CD4-positive, alpha-beta T cell treated with Interleukin-4 for 4 hours (primary cell): ENCODE measurements at regions not wholly inside any gene's neighbourhood (a gene's known extent, or its start where the extent isn't known, plus 50 kb on each side); places are given as distances from the start of the nearest gene placed in this dataset.
"Not testable (repeated sequence)": the region's sequence is repeated elsewhere in the genome, so short reads cannot be mapped to it uniquely, and the experiment has no call there.

Experiments
- DNase-seq: peaks from one replicate; pipeline ENCODE4 v3.0.0-alpha.2; 2020

DNA sequence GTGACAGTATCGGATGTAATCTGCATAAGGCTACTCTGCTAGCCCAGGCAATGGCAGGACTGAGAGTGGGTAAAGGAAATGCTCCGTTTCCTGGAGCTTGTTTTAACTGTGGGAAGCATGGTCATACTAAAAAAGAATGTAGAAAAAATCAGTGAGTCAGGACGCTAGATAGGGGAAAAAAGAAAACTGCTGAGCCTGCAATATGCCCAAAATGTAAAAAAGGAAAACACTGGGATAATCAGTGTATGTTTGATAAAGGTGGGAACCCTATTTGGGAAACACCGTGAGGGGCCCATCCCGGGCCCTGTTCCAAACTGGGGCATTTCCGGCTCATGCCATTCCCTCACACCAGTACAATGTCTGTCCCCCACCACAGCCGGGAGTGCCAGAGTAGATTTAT lies 775.8 kb downstream of the ZPLD1 start:
- DNase-seq: no peak

DNA sequence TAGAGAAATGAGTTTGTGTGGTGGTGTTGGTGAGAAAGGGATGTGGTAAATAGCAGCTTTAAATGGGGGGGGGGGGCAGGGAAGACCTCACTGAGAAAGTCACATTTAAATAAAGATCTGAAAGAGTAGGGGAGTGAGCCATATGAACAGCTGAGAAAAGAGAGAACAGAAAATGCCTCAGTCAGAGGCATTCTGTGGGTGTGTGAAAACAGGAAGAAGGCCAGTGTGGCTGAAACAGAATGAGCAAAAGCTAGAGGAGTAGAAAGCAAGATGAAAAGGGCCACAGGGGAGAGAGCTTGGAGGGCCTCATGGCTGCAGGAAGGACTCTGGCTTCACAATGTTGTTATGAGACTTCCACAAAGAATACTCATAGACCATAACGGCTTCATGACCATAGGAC lies 783.3 kb downstream of the ZPLD1 start:
- no peak for DNase-seq

DNA sequence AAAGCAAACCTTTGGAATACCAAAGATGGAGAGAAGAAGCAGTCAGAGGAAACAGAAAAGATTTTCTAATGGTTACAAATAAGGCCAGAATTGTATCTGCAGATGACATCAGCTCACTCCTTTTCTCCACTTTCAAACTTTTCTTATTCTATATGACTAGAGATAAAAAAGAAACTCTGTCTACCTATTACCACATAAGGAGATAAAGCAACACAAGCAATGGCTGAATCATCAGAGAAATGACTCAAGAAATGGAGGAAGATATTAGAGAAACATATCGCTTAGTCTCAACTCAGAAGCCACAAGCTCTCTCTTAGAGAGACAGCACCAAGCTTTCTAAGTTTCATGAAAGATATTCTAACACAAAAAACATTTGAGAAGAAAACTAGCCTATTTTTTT lies 784.0 kb downstream of the ZPLD1 start:
- no peak for DNase-seq

DNA sequence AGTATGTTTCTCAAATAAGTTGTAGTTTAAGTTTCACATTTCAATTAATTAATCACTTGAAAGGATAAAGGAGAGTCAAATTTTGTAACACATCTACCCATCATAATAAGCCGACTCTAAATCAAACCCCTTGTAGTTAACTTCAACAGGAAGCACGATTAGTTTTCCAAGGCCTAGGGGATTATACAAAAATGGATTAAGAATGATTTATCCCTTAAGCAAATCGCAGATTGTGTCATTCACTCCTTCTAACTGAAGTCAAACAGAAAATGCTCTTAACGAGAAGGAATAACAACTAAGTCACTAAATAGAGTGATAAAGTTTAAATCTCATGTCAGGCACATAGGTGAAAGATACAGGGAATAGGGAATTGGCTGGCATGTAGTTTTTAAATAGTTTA lies 792.8 kb downstream of the ZPLD1 start:
- DNase-seq: no peak

DNA sequence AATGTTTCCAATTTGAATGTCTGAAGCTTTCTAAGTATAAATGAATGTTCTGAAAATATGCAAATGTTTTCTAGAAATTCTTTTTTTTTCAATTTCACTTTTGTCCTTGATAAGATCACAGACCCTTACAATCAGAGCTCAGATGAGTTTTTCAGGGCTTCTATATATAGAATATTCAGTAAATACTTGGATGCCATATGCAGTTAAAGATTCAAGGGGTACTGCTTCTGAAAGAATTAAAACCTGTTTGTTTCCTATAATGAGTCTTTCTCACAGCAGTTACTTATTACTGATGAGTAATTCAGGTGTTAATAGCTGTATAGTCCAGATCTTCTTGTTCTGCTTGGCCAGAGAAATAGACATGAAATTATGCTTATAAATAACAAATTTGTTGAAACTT lies 812.6 kb downstream of the ZPLD1 start:
- DNase-seq: no peak

DNA sequence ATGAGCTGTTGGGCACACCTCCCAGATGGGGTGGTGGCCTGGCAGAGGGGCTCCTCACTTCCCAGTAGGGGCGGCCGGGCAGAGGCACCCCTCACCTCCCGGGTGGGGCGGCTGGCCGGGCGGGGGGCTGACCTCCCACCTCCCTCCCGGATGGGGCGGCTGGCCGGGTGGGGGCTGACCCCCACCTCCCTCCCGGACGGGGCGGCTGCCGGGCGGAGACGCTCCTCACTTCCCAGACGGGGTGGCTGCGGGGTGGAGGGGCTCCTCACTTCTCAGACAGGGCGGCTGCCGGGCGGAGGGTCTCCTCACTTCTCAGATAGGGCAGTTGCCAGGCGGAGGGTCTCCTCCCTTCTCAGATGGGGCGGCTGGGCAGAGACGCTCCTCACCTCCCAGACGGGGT lies 820.0 kb downstream of the ZPLD1 start:
- not testable (repeated sequence) for DNase-seq

DNA sequence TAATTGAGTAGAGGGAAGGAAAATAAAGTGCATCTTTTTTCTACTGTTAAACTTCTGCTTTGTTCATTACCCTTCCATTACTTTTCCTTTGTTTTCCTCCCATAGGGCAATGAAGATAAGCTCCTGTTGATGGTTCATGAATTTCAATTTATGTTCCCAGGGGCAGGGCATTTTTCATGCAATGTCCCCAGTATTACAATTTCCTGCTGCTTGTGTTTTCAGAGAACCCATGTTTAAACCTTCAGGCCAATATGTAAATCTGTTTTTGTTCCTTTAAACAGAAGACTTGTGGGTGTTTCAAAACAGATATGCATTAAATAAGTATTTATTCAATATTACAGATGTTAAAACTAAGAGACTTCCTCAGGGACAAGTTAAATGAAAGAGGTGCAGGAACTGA lies 834.5 kb downstream of the ZPLD1 start:
- no peak for DNase-seq

DNA sequence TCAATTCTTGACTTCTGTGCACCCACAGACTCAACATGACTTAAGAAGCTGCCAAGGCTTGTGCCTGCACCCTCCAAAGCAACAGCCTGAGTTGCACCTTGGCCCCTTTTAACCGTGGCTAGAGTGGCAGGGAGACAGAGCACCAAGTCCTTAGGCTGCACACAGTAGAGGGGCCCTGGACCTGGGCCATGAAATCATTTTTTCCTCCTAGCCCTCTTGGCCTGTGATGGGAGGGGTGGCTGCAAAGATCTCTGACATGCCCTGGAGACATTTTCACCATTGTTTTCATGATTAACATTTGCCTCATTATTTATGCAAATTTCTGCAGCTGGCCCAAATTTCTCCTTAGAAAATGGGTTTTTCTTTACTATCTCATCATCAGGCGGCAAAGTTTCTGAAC lies 836.8 kb downstream of the ZPLD1 start:
- DNase-seq: no peak

DNA sequence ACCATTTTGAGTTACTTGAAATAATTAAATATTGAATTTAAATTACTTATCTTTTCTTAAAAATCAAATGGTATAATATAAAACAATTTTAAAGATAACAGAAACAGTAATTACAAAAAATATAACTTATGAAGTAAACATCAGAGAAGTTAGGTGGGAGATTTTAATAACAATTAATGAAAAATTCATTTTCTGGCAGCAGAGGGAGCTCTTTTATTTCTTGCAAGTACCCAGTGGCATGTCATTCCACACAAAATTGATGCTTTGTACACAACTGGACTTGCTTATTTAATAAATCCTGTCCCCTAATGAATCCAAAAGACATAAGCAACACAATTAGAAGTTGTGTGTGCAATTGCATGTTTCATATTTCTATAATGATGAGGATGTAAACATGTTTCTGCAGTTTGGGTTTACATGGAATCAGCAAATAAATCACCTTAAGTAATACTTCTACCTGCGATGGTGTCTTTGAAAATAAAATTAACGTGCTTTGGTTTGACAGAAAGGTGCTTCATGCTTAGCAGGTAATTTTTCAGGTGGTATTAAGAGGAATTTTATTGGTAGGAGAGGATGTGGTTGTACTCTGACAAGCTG lies 861.3 kb downstream of the ZPLD1 start:
- DNase-seq: no peak

DNA sequence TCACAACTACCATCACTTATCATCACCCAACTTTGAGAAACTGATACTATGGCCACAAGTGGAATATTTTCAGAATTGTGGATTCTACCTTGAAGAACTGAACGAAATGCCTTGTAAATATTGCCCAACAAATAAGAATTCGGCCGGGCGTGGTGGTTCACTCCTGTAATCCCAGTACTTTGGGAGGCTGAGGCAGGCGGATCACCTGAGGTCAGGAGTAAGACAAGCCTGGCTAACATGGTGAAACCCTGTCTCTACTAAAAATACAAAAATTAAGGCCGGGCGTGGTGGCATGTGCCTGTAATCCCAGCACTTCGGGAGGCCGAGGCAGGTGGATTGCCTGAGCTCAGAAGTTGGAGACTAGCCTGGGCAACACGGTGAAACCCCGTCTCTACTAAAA lies 862.7 kb downstream of the ZPLD1 start:
- not testable (repeated sequence) for DNase-seq

DNA sequence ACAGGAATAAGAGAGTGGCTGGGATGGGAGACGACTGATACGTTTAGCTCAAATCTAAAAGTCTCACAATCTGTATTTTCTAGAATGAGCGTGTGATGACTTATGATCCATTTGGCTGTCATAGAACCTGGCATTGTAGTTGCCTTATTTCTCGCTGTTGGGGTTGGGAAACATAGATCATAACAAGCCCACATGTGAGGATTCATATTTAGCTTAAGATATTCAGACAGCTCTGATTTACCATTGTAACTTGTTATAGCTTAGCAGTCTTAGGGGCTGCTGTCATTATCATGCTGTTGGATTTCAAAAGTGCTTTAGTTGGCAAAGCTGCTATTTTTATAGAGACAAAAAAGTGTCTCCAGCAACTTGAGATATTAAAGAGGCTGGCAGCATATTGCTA lies 871.3 kb downstream of the ZPLD1 start:
- DNase-seq: no peak

DNA sequence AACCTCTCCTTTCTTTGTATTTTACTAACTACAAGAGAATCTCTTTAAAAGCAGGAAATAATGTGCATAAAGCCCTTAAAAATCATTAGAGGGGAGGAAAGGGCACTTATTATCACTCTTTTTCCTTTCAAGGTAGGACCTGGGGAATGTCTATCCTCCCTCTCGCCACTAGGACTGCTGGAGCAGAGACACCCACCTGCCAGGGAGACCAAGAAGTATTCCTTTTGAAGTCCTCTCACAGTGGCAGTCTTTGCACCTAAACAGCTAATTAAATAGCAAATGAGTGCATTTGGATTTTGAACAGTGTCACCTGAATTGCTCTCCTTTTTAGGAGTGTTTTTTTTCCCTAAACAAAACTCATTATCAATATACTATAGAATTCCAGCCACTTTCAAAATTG lies 874.1 kb downstream of the ZPLD1 start:
- DNase-seq: no peak

DNA sequence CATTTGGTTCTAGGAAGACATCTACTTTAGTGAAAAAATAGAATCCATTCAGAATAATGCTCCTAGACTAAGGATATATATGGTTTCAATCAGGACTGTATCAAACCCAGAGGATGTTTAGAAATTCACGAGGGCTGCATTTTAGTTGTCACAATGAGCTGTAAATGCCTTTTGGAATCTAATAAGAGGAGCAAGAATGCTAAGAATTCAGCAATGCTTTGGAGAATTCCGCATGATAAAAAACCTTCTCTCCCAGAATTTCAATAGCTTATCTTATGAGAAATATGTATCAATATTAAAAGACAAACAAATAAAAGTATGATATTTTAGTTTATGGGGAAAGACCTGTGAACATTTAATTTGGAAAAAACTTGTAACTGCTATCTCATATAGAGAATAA lies 885.1 kb downstream of the ZPLD1 start:
- no peak for DNase-seq

DNA sequence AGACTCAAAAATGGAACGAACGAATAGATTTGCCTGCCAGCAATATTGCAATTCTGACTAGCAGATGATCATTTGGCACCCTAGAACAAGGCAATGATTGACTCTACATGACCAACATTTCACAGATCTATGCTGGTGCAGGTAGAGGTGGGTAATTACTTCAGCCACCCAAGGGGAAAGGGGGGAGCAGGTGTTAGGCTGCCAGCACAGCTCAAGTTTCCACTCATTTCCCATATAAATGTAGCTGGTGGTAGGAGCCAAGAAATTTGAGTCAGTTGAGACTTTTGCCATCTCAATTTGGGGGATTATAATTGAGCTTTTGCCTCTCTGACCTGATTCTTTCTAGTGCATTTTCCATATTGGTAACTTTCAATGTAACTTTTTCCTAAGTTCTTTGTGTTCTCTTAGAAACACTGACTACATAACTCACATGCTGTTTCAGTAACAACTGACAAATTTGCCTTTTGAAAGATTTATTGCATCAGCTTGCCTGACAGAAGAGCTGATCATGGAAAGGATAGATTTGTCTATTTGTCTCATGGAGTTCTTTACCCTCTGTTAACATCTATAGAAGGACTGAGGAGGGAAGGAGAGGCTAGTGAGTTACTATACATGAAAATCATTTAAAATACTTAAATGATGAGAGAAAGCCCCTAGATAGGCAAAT lies 902.5 kb downstream of the ZPLD1 start:
- DNase-seq: no peak

DNA sequence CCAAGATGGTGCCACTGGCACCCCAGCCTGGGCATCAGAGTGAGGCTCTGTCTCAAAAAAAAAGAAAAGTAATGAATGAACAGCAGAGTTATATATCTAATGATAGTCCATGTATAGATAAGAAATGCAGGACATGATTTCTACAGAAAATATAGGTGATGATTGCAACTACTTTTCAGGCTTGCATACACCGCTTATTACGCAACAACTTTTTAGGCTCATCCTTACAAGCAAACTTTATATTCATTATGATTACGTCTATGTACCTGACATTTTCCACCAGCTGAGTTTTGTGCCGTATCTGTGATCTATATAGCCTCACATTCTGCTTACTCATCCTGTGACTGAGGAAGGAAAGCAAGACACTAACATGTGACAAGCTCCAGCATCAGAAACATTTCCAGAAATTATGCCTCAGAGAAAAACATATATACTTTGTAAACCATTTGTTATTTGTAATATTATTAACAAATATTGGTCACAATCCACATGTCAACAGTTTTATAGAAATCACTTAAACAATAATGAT lies 906.3 kb downstream of the ZPLD1 start:
- DNase-seq: no peak

DNA sequence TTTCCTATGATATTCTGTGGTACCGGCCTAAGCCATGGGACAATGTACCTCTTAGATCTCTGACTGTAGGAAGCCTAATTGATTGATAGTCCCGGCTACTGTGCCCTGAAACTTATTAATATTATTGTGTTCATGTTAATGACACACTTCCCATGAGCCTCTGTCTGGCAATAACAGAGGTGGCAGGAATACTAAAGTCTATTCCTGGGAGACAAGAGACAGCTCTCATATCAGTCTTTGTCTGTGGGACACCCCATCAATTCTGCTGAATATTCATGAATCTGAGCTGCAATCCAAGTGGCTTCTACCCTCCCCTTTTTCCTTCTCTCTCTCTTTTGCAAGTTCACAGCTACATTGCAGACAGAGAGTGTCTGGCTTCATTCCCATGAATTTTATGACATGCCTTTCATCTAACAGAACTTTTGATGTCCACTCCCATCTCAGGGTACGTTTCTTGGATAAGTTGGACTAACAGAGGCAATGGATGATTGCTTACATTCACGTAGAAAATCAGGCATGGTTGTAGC lies 907.5 kb downstream of the ZPLD1 start:
- DNase-seq: no peak

DNA sequence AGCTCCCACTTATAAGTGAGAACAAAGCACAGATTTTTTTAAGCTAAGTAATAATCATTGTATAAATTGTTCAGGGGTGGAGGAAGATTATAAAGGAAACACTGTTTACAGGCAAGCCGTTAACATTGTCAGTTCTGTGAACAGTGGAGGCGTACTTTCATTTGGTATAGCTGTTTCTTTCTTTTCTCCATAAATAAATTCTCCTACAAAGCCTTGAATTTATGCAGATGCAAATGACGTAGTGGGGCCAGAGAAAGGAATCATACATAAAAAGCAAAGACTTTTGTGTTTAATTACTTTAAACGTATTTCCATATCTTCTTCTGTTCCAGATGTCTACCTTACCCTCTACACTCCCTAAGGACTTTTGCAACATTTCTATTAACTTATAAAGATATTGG lies 914.9 kb downstream of the ZPLD1 start:
- DNase-seq: no peak

DNA sequence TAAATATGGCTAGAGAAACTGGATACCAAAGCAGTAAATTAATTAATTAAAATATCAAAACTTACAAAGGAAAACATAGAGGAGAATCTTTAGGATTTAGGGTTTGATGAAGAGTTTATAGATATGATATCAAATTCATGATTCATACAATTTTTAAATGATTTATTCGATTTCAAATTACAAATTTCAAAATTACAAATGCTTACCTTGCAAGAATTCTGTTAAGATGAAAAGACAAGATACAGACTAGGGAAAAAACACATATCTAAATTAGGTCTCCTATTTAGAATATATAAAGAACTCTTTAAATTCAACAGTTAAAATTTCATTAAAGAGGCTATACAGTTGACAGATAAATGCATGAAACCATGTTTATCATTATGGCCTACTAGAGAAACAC lies 930.7 kb downstream of the ZPLD1 start:
- DNase-seq: no peak

DNA sequence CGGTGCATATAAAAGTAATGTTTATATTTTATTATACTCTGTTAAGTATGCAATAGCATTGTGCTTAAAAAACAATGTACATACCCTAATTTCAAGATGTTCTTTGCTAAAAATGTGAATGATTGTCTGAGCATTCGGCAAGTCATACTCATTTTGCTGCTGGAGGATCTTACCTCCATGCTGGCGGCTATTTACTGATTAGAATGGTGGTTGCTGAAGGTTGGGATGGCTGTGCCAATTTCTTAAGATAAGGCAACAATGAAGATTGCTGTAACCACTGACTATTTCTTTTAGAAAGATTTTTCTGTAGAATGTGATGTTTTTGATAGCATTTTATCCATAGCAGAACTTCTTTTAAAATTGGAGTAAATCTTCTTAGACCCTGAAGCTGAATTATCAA lies 932.7 kb downstream of the ZPLD1 start:
- no peak for DNase-seq

DNA sequence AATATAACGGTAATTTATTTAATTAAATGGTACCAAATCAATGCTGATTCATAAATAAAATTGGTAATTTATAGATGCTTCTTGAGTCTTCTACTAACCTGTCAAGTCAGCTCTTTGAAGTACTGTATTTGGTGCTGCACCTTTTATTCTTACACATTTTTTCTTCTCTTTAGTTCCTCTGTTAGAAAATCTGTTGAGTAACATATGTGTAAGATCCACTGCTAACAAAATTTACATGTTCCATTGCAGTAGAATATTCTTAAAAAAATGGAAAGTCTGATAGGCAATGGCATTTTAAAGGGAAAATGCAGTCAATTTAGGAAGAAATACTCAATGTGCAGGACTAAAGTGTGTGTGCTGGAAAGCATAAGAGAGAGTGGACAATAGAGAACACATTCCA lies 936.6 kb downstream of the ZPLD1 start:
- DNase-seq: no peak

DNA sequence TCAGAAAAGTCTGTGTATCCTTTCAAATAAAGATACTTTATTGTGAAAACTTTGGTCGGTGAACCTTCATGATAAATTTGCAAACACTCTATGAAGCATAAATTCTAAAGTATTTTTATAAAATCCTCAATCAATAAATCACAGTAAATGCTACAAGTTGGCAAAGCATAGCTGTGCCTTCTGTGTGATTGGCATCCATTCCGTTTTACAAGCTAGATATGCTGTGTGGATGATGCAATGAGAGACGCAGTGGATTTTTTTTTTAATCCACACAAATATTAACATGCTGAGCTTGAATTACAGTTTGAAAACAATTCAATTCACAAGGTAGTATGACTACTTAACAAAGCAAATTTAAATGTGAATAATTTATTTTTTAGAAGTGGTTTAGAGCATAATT lies 937.2 kb downstream of the ZPLD1 start:
- no peak for DNase-seq

DNA sequence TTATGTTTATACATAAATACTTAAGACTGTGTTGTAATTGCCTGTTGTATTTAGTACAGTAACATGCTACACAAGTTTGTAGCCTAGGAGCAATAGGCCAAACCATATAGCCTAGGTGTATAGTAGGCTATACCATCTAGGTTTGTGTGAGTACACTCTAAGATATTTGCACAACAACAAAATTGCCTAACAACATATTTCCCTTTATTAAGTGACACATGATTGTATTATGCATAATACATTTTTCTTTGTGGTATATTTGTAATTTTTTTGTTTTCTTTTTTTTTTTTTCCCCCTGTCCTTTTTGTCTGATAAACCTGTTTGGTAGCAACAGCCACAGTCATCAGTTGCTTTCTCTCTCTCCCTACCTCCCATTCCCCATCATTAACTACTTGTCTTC lies 945.6 kb downstream of the ZPLD1 start:
- no peak for DNase-seq

DNA sequence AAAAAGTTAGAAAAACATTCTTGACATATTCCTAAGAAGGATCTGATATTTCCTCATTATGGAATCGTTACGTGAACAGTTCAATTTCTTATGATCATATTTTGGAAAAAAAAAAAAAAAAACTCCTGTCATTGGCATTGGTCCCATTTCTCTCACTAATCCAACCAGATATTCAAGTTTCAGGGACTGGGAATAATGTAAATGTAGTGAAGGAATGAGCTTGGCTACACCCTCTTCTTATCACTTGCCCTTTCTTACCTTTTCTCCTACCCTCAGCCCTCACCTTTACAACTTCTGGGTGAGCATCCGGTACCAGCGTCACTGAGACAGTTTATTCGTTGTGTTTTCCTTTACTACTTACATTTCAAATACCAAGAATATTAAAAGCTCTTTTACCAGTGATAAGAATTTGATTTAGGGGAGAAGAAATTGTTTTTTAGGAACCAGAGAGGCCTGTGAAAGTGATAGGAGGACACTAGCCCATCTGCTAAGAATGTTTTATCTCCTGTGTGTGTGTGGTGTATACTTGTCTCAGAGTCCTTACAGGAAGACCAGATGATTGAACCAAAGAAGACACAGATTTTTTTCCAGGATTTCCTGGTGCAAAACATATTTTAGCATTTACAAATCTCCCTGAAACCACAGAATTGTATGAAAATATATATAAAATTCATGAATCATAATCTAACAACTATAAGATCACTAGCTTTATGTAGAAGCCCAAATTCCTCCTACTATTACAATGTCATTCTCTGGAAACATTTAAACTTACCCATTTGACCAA lies 946.7 kb downstream of the ZPLD1 start:
- DNase-seq: no peak
